HG02642 (cell line): ENCODE measurements at regions not wholly inside any gene's neighbourhood (a gene's known extent, or its start where the extent isn't known, plus 50 kb on each side); places are given as distances from the start of the nearest gene placed in this dataset.

Source experiments
- ATAC-seq: cut with Tn5 transposase; IDR thresholded peaks from one replicate; pipeline ENCODE4 v1.9.1; 2021; ENCODE audit warnings: mild to moderate bottlenecking; ENCODE audit not compliant: unreplicated experiment, poor library complexity

GRCh38 chr5:35294017-35294416, 63.7 kb upstream of the PRLR start:
- no peak for ATAC-seq

GRCh38 chr5:35285435-35285834, 55.1 kb upstream of the PRLR start:
- ATAC-seq = no peak

GRCh38 chr5:35285011-35285410, 54.7 kb upstream of the PRLR start:
- no peak for ATAC-seq

GRCh38 chr5:35284364-35284763, 54.1 kb upstream of the PRLR start:
- ATAC-seq = no peak

- ATAC-seq = no peak
Measured at GRCh38 chr5:35282810-35283209, 52.5 kb upstream of the PRLR start.

GRCh38 chr5:35281613-35282012, 51.3 kb upstream of the PRLR start:
- ATAC-seq = no peak
